Body of pancreas (tissue), 4 donors: ENCODE measurements at regions not wholly inside any gene's neighbourhood (a gene's known extent, or its start where the extent isn't known, plus 50 kb on each side); places are given as distances from the start of the nearest gene placed in this dataset.

ENCODE experiments used
- POLR2A ChIP-seq, 3 donors: fragments of 450-650 bp; IDR thresholded peaks; one replicate each; pipeline ENCODE4 v1.6.1; 2016; ENCODE audit warnings: antibody characterized with exemption in 3 of 3, mild to moderate bottlenecking in 2 of 3
- TF ChIP-seq, protein P1 (sequence below), 7 experiments: fragments of 450-650 bp in 4 of 7; fragments of 200-600 bp in 3 of 7; sonication (generic) in 3 of 7; IDR thresholded peaks; one replicate each; pipeline ENCODE4 v1.5.1; 2016 to 2019; ENCODE audit warnings: antibody characterized with exemption in 7 of 7

DNA sequence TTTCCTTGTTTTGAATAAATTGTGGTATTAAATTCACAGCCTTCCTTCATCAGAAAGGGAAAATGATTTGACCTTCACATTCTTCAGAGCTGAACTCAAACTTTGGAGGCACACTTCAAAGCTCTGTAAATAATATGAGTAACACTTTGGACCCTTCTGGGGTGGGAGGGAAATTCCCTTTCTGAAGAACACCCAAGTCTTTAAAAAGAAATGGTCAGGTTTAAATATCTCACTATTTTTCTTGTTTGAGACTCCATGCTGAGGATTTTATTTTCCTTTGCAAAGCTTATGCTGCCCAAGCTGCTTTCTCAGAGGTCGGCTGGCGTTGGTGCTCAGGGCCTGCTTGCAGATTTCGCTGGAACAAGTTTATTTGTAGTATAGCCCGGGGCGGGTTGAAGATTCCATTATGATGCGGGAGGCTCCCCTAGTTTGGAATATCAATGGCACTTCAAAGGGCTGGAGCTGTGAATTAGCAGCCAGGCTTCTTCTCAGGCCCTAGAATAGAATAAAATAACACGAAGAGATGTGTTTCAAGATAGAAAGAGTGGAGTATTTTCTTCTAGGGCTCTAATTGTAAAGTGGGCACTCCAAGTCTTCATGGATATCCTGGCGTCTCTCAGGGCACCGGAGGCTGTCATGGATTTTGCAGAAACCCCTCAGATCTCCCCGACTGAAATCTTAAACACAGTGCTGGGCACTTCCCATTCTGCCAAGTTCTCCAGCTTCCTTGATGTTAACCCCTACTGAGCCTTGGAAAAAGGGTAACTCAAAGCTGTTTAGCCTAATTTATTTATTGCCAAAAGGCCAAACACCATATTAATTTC, 315.6 kb downstream of the GPAT3 start:
- TF ChIP-seq, protein P1, sequence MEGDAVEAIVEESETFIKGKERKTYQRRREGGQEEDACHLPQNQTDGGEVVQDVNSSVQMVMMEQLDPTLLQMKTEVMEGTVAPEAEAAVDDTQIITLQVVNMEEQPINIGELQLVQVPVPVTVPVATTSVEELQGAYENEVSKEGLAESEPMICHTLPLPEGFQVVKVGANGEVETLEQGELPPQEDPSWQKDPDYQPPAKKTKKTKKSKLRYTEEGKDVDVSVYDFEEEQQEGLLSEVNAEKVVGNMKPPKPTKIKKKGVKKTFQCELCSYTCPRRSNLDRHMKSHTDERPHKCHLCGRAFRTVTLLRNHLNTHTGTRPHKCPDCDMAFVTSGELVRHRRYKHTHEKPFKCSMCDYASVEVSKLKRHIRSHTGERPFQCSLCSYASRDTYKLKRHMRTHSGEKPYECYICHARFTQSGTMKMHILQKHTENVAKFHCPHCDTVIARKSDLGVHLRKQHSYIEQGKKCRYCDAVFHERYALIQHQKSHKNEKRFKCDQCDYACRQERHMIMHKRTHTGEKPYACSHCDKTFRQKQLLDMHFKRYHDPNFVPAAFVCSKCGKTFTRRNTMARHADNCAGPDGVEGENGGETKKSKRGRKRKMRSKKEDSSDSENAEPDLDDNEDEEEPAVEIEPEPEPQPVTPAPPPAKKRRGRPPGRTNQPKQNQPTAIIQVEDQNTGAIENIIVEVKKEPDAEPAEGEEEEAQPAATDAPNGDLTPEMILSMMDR (IDR thresholded peaks at IDR 0.05): no peak
- TF ChIP-seq POLR2A (IDR thresholded peaks at IDR 0.05): no peak
